ENCODE measurements at regions not wholly inside any gene's neighbourhood (a gene's known extent, or its start where the extent isn't known, plus 50 kb on each side); places are given as distances from the start of the nearest gene placed in this dataset.
A peak's percentile ranks its signal among the peaks of the same experiment; 100 is the strongest.
"Not testable (repeated sequence)": the region's sequence is repeated elsewhere in the genome, so short reads cannot be mapped to it uniquely, and the experiment has no call there.

- no peak for TF ChIP-seq CTCF (IDR thresholded peaks at IDR 0.05; ENCODE audit: control insufficient read depth, insufficient read depth, low read depth, low read length, missing control alignments)
- DNase-seq (ENCODE audit: low read depth) = no peak
- no peak overlapping the region for H3K4me3 ChIP-seq (ENCODE audit: control insufficient read depth, low read depth, low read length)
These were observed 286.6 kb downstream of the COL11A1 start for GRCh38 chr1:102821707-102822106.

DNA sequence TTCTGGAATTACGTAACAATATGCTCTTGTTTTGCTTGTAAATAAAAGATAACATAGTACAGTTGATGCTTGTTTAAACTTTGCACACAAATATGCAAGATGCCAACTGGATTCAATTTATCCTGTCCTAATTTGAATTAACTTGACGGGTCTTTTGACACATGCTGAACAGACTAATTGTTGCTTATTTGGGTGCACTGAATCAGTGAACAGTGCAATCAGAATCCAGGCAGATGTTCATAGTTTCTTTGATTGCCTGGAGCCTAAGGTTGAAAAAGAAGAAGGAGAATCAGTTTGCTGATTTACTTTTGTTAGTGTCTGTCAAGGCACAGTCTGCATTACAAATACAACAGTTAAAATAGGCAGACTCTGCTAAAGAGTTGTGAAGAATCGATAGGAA is 307.9 kb downstream of the COL11A1 start:
- H3K4me3 ChIP-seq (ENCODE audit: control insufficient read depth, low read depth, low read length) = no peak overlapping the region
- no peak for DNase-seq (ENCODE audit: low read depth)
- no peak for TF ChIP-seq CTCF (IDR thresholded peaks at IDR 0.05; ENCODE audit: control insufficient read depth, insufficient read depth, low read depth, low read length, missing control alignments)

GRCh38 chr1:102799496-102799895 is 308.8 kb downstream of the COL11A1 start:
- no peak for TF ChIP-seq CTCF (IDR thresholded peaks at IDR 0.05; ENCODE audit: control insufficient read depth, insufficient read depth, low read depth, low read length, missing control alignments)
- DNase-seq (ENCODE audit: low read depth) = peak; percentile 1
- no peak overlapping the region for H3K4me3 ChIP-seq (ENCODE audit: control insufficient read depth, low read depth, low read length)

- H3K4me3 ChIP-seq (ENCODE audit: control insufficient read depth, low read depth, low read length) = no peak overlapping the region
- no peak for DNase-seq (ENCODE audit: low read depth)
- TF ChIP-seq CTCF (IDR thresholded peaks at IDR 0.05; ENCODE audit: control insufficient read depth, insufficient read depth, low read depth, low read length, missing control alignments) = no peak
These were observed 309.6 kb downstream of the COL11A1 start for GRCh38 chr1:102798718-102799117.

- no peak for TF ChIP-seq CTCF (IDR thresholded peaks at IDR 0.05; ENCODE audit: control insufficient read depth, insufficient read depth, low read depth, low read length, missing control alignments)
- H3K4me3 ChIP-seq (ENCODE audit: control insufficient read depth, low read depth, low read length) = no peak overlapping the region
- no peak for DNase-seq (ENCODE audit: low read depth)
These were observed 311.9 kb downstream of the COL11A1 start for GRCh38 chr1:102796429-102796828.

- TF ChIP-seq CTCF (IDR thresholded peaks at IDR 0.05; ENCODE audit: control insufficient read depth, insufficient read depth, low read depth, low read length, missing control alignments) = peak; percentile 26
- H3K4me3 ChIP-seq (ENCODE audit: control insufficient read depth, low read depth, low read length) = no peak overlapping the region
- no peak for DNase-seq (ENCODE audit: low read depth)
These were observed 317.3 kb downstream of the COL11A1 start for GRCh38 chr1:102790997-102791396.

DNA sequence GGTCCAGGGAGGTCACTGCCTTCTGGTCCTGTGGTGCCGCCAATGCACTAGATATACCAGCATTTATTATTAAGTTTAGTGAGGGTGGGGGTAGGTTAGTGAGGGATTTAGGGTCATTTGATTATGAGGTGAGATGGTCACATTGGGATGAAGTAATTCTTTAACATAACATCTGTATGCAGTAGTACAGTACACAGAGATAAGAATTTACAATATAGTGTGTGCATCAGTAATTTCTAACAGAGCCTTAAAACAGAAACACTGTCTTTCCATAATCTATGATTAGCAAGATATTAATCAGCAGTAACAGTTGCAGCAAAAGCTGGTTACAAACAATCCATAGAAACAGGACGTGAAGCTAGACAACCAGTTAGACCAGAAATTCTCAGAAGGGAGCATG is 318.4 kb downstream of the COL11A1 start:
- H3K4me3 ChIP-seq (ENCODE audit: control insufficient read depth, low read depth, low read length); DNase-seq (ENCODE audit: low read depth): not testable (repeated sequence)
